ENCODE measurements at regions not wholly inside any gene's neighbourhood (a gene's known extent, or its start where the extent isn't known, plus 50 kb on each side); places are given as distances from the start of the nearest gene placed in this dataset.

- DNase-seq (ENCODE audit: extremely low read depth, low read depth, low spot score), result no peak
Observed at GRCh38 chr2:88832311-88832991, 141.0 kb downstream of the RPIA start.

GRCh38 chr2:88832992-88833389 lies 141.5 kb downstream of the RPIA start:
- DNase-seq (ENCODE audit: extremely low read depth, low read depth, low spot score), result no peak

- DNase-seq (ENCODE audit: extremely low read depth, low read depth, low spot score), result no peak
Observed at GRCh38 chr2:88834376-88834775, 142.9 kb downstream of the RPIA start.

GRCh38 chr2:88834866-88835265 lies 143.4 kb downstream of the RPIA start:
- DNase-seq (ENCODE audit: extremely low read depth, low read depth, low spot score), result no peak

GRCh38 chr2:88835726-88836125 lies 144.3 kb downstream of the RPIA start:
- DNase-seq (ENCODE audit: extremely low read depth, low read depth, low spot score), result no peak

GRCh38 chr2:88836351-88836750 lies 144.9 kb downstream of the RPIA start:
- DNase-seq (ENCODE audit: extremely low read depth, low read depth, low spot score), result no peak

GRCh38 chr2:88837511-88838160 lies 146.2 kb downstream of the RPIA start:
- DNase-seq (ENCODE audit: extremely low read depth, low read depth, low spot score), result no peak

- DNase-seq (ENCODE audit: extremely low read depth, low read depth, low spot score), result no peak
Observed at GRCh38 chr2:88838165-88838635, 146.7 kb downstream of the RPIA start.

GRCh38 chr2:88841224-88841929 lies 149.9 kb downstream of the RPIA start:
- no peak for DNase-seq (ENCODE audit: extremely low read depth, low read depth, low spot score)

GRCh38 chr2:88842656-88843460 lies 151.4 kb downstream of the RPIA start:
- DNase-seq (ENCODE audit: extremely low read depth, low read depth, low spot score), result no peak

- DNase-seq (ENCODE audit: extremely low read depth, low read depth, low spot score), result no peak
Observed at GRCh38 chr2:88843651-88844050, 152.2 kb downstream of the RPIA start.

GRCh38 chr2:88844960-88845359 lies 153.5 kb downstream of the RPIA start:
- DNase-seq (ENCODE audit: extremely low read depth, low read depth, low spot score), result no peak

- no peak for DNase-seq (ENCODE audit: extremely low read depth, low read depth, low spot score)
Observed at GRCh38 chr2:88845772-88846661, 154.5 kb downstream of the RPIA start.

- DNase-seq (ENCODE audit: extremely low read depth, low read depth, low spot score), result no peak
Observed at GRCh38 chr2:88852753-88853402, 161.4 kb downstream of the RPIA start.

GRCh38 chr2:88853403-88853790 lies 161.9 kb downstream of the RPIA start:
- DNase-seq (ENCODE audit: extremely low read depth, low read depth, low spot score), result no peak

- DNase-seq (ENCODE audit: extremely low read depth, low read depth, low spot score), result no peak
Observed at GRCh38 chr2:88854528-88854927, 163.1 kb downstream of the RPIA start.

GRCh38 chr2:88855620-88856408 lies 164.3 kb downstream of the RPIA start:
- DNase-seq (ENCODE audit: extremely low read depth, low read depth, low spot score), result no peak

GRCh38 chr2:88856409-88857135 lies 165.1 kb downstream of the RPIA start:
- no peak for DNase-seq (ENCODE audit: extremely low read depth, low read depth, low spot score)

All from glomerular endothelial cell (primary cell).